CD4-positive, alpha-beta T cell treated with Interleukin-4 for 1 hour (primary cell): ENCODE measurements at regions not wholly inside any gene's neighbourhood (a gene's known extent, or its start where the extent isn't known, plus 50 kb on each side); places are given as distances from the start of the nearest gene placed in this dataset.

ENCODE experiments used
- DNase-seq, 2 donors: peaks; one replicate each; pipeline ENCODE4 v3.0.0-alpha.2; 2020 to 2022

GRCh38 chr5:93273176-93273575, 307.8 kb downstream of the NR2F1-AS1 start:
- no peak for DNase-seq

- DNase-seq, result no peak
These were observed 308.9 kb downstream of the NR2F1-AS1 start for GRCh38 chr5:93272108-93272507.

GRCh38 chr5:93267736-93268135, 313.3 kb downstream of the NR2F1-AS1 start:
- DNase-seq, result no peak

GRCh38 chr5:93267276-93267675, 313.7 kb downstream of the NR2F1-AS1 start:
- no peak for DNase-seq

- no peak for DNase-seq
These were observed 323.4 kb downstream of the NR2F1-AS1 start for GRCh38 chr5:93257616-93258015.

GRCh38 chr5:93255796-93256195, 325.2 kb downstream of the NR2F1-AS1 start:
- DNase-seq, result no peak

- DNase-seq, result no peak
These were observed 328.9 kb downstream of the NR2F1-AS1 start for GRCh38 chr5:93252165-93252564.

- no peak for DNase-seq
These were observed 329.7 kb downstream of the NR2F1-AS1 start for GRCh38 chr5:93251347-93251746.

GRCh38 chr5:93250424-93250823, 330.6 kb downstream of the NR2F1-AS1 start:
- no peak for DNase-seq

- no peak for DNase-seq
These were observed 331.2 kb downstream of the NR2F1-AS1 start for GRCh38 chr5:93249651-93250289.

- DNase-seq, result no peak
These were observed 333.9 kb downstream of the NR2F1-AS1 start for GRCh38 chr5:93247105-93247504.

- no peak for DNase-seq
These were observed 334.7 kb downstream of the NR2F1-AS1 start for GRCh38 chr5:93246090-93246855.

- DNase-seq, result no peak
These were observed 335.8 kb downstream of the NR2F1-AS1 start for GRCh38 chr5:93245226-93245625.

GRCh38 chr5:93243481-93243880, 337.5 kb downstream of the NR2F1-AS1 start:
- no peak for DNase-seq

- no peak for DNase-seq
These were observed 340.7 kb downstream of the NR2F1-AS1 start for GRCh38 chr5:93240228-93240834.

GRCh38 chr5:93236807-93237421, 344.1 kb downstream of the NR2F1-AS1 start:
- DNase-seq, result no peak

GRCh38 chr5:93235761-93236160, 345.3 kb downstream of the NR2F1-AS1 start:
- DNase-seq, result no peak

- DNase-seq, result no peak
These were observed 354.8 kb downstream of the NR2F1-AS1 start for GRCh38 chr5:93226202-93226735.

GRCh38 chr5:93225748-93226147, 355.3 kb downstream of the NR2F1-AS1 start:
- DNase-seq, result no peak

GRCh38 chr5:93224624-93225023, 356.4 kb downstream of the NR2F1-AS1 start:
- DNase-seq, result no peak

GRCh38 chr5:93221773-93222172, 359.2 kb downstream of the NR2F1-AS1 start:
- DNase-seq, result no peak

- DNase-seq, result no peak
These were observed 360.6 kb downstream of the NR2F1-AS1 start for GRCh38 chr5:93220431-93220830.

- DNase-seq, result no peak
These were observed 361.3 kb downstream of the NR2F1-AS1 start for GRCh38 chr5:93219641-93220145.
